WTC11 (cell line): ENCODE measurements at regions not wholly inside any gene's neighbourhood (a gene's known extent, or its start where the extent isn't known, plus 50 kb on each side); places are given as distances from the start of the nearest gene placed in this dataset.

Source experiments
- ATAC-seq: fragments of 200-7000 bp; cut with Tn5 transposase; 2 replicates; pipeline ENCODE4 v1.10.0; 2021; ENCODE audit warnings: mild to moderate bottlenecking, moderate library complexity
- CTCF ChIA-PET: fragments of 300-600 bp; sonication (Branson Sonifier 250); formaldehyde crosslinking; loops from one replicate; lab custom pipeline; 2021; ENCODE audit warnings: antibody characterized with exemption; lab: Charles Lee
- POLR2A ChIA-PET: fragments of 350-600 bp; sonication (Branson Sonifier 250); formaldehyde crosslinking; loops from one replicate; lab custom pipeline; 2021; ENCODE audit warnings: antibody characterized with exemption; lab: Charles Lee
- DNase-seq: peaks from one replicate; pipeline ENCODE4 v3.0.0; 2021; ENCODE audit warnings: low spot score
- H3K27ac Mint-ChIP-seq: 2 replicates; pipeline ENCODE4 v1.8.0; 2021; ENCODE audit warnings: mixed read lengths
- H3K27me3 Mint-ChIP-seq: 2 replicates; pipeline ENCODE4 v1.8.0; 2021; ENCODE audit warnings: low read depth, mild to moderate bottlenecking, moderate library complexity, mixed read lengths
- H3K36me3 Mint-ChIP-seq: 2 replicates; pipeline ENCODE4 v1.8.0; 2021; ENCODE audit warnings: mixed read lengths
- H3K4me1 Mint-ChIP-seq: 2 replicates; pipeline ENCODE4 v1.8.0; 2022; ENCODE audit warnings: mixed read lengths
- H3K4me3 Mint-ChIP-seq: 2 replicates; pipeline ENCODE4 v1.8.0; 2021; ENCODE audit warnings: mild to moderate bottlenecking, moderate library complexity, mixed read lengths
- H3K9me3 Mint-ChIP-seq: 2 replicates; pipeline ENCODE4 v1.8.0; 2021; ENCODE audit warnings: mixed read lengths
- CREB1 ChIP-seq: sonication (generic); formaldehyde crosslinking; IDR thresholded peaks from 2 replicates; pipeline ENCODE4 v1.8.0; 2023; ENCODE audit warnings: mild to moderate bottlenecking, missing genetic modification reagents
- CREM ChIP-seq: sonication (generic); formaldehyde crosslinking; IDR thresholded peaks from 2 replicates; pipeline ENCODE4 v1.8.1; 2022; ENCODE audit warnings: mild to moderate bottlenecking, missing genetic modification reagents, moderate library complexity
- E2F1 ChIP-seq: sonication (generic); formaldehyde crosslinking; IDR thresholded peaks from 2 replicates; pipeline ENCODE4 v1.8.0; 2022; ENCODE audit warnings: mild to moderate bottlenecking, missing genetic modification reagents
- E2F5 ChIP-seq: sonication (generic); formaldehyde crosslinking; IDR thresholded peaks from 2 replicates; pipeline ENCODE4 v1.8.1; 2022; ENCODE audit warnings: mild to moderate bottlenecking, moderate library complexity, missing genetic modification reagents
- HMGXB4 ChIP-seq: sonication (generic); formaldehyde crosslinking; IDR thresholded peaks from 2 replicates; pipeline ENCODE4 v1.8.1; 2023; ENCODE audit warnings: mild to moderate bottlenecking, moderate library complexity, missing genetic modification reagents
- NFATC4 ChIP-seq: fragments of 250-450 bp; sonication (Bioruptor Pico); IDR thresholded peaks from 2 replicates; pipeline ENCODE4 v1.9.0; 2021; ENCODE audit warnings: mild to moderate bottlenecking
- RORB ChIP-seq: fragments of 250-450 bp; sonication (Bioruptor Pico); IDR thresholded peaks from 2 replicates; pipeline ENCODE4 v1.9.0; 2021; ENCODE audit warnings: mild to moderate bottlenecking
- STAT6 ChIP-seq: sonication (generic); formaldehyde crosslinking; conservative IDR thresholded peaks from 2 replicates; pipeline ENCODE4 v1.8.1; 2023; ENCODE audit warnings: mild to moderate bottlenecking, low read depth, missing genetic modification reagents, moderate library complexity
- TEAD1 ChIP-seq: sonication (generic); formaldehyde crosslinking; IDR thresholded peaks from 2 replicates; pipeline ENCODE4 v1.8.0; 2022; ENCODE audit warnings: mild to moderate bottlenecking, missing genetic modification reagents
- TEAD4 ChIP-seq: sonication (generic); formaldehyde crosslinking; IDR thresholded peaks from 2 replicates; pipeline ENCODE4 v1.8.0; 2022; ENCODE audit warnings: mild to moderate bottlenecking, missing genetic modification reagents
- USF1 ChIP-seq: sonication (generic); formaldehyde crosslinking; IDR thresholded peaks from 2 replicates; pipeline ENCODE4 v1.8.0; 2022; ENCODE audit warnings: mild to moderate bottlenecking, missing genetic modification reagents
- ZNF121 ChIP-seq: sonication (generic); formaldehyde crosslinking; IDR thresholded peaks from 2 replicates; pipeline ENCODE4 v1.8.0; 2023; ENCODE audit warnings: missing genetic modification reagents
- ZNF232 ChIP-seq: sonication (generic); formaldehyde crosslinking; IDR thresholded peaks from 2 replicates; pipeline ENCODE4 v1.8.0; 2022; ENCODE audit warnings: mild to moderate bottlenecking, missing genetic modification reagents
- ZNF263 ChIP-seq: sonication (generic); formaldehyde crosslinking; IDR thresholded peaks from 2 replicates; pipeline ENCODE4 v1.8.1; 2022; ENCODE audit warnings: low read depth, mild to moderate bottlenecking, moderate library complexity, missing genetic modification reagents
- ZNF396 ChIP-seq: fragments of 250-450 bp; sonication (Bioruptor Pico); IDR thresholded peaks from 2 replicates; pipeline ENCODE4 v1.8.0; 2021; ENCODE audit warnings: mild to moderate bottlenecking, moderate library complexity, borderline replicate concordance
- ZNF423 ChIP-seq: fragments of 250-450 bp; sonication (Bioruptor Pico); IDR thresholded peaks from 2 replicates; pipeline ENCODE4 v2.1.2; 2022; ENCODE audit warnings: mild to moderate bottlenecking, moderate library complexity
- ZNF425 ChIP-seq: fragments of 250-450 bp; sonication (Bioruptor Pico); conservative IDR thresholded peaks from 2 replicates; pipeline ENCODE4 v1.9.0; 2021; ENCODE audit warnings: mild to moderate bottlenecking
- ZNF512 ChIP-seq: sonication (generic); formaldehyde crosslinking; IDR thresholded peaks from 2 replicates; pipeline ENCODE4 v1.8.1; 2022; ENCODE audit warnings: missing genetic modification reagents, borderline replicate concordance
- ZNF532 ChIP-seq: fragments of 250-450 bp; sonication (Bioruptor Pico); IDR thresholded peaks from 2 replicates; pipeline ENCODE4 v1.9.0; 2021; ENCODE audit warnings: mild to moderate bottlenecking, borderline replicate concordance

GRCh38 chr21:35743571-35743970 is 316.8 kb downstream of the SETD4 start:
- TF ChIP-seq RORB (CRISPR knock-in tag) (no peak), STAT6 (CRISPR knock-in tag) (no peak), ZNF263 (CRISPR knock-in tag) (no peak), TEAD4 (no peak), CREM (CRISPR knock-in tag) (no peak), HMGXB4 (CRISPR knock-in tag) (no peak), NFATC4 (no peak), TEAD1 (CRISPR knock-in tag) (no peak), ZNF512 (CRISPR knock-in tag) (no peak), ZNF232 (CRISPR knock-in tag) (no peak), CREB1 (CRISPR knock-in tag) (no peak), ZNF532 (CRISPR knock-in tag) (no peak), ZNF425 (no peak), ZNF423 (CRISPR knock-in tag) (no peak), ZNF396 (no peak), ZNF121 (CRISPR knock-in tag) (no peak), E2F1 (CRISPR knock-in tag) (no peak), USF1 (CRISPR knock-in tag) (no peak), E2F5 (CRISPR knock-in tag) (no peak)
- Mint-ChIP-seq H3K36me3 (peaks cover 9% of the 10 kb centered on the region), H3K27me3 (no peaks in the 10 kb centered on the region), H3K4me3 (no peak overlapping the region), H3K4me1 (no peaks in the 10 kb centered on the region), H3K27ac (no peak overlapping the region), H3K9me3 (peaks cover 17% of the 10 kb centered on the region)
- DNase-seq: no peak
- POLR2A ChIA-PET: no interaction called here
- CTCF ChIA-PET: no interaction called here
- no peak for ATAC-seq
